Lower lobe of right lung (tissue), 2 donors: ENCODE measurements at regions not wholly inside any gene's neighbourhood (a gene's known extent, or its start where the extent isn't known, plus 50 kb on each side); places are given as distances from the start of the nearest gene placed in this dataset.

Source experiments
- ATAC-seq, 2 donors: fragments of 200-7000 bp; cut with Tn5 transposase; one replicate each; pipeline ENCODE4 v1.9.1; 2020 to 2022; ENCODE audit warnings: mild to moderate bottlenecking in 2 of 2, moderate library complexity in 2 of 2
- DNase-seq: peaks from one replicate; pipeline ENCODE4 v3.0.0-alpha.2; 2020
- H3K27ac ChIP-seq: fragments of 200-600 bp; one replicate; pipeline ENCODE4 v1.8.0; 2022
- H3K27me3 ChIP-seq: fragments of 200-600 bp; one replicate; pipeline ENCODE4 v1.8.0; 2022; ENCODE audit warnings: low read depth
- H3K36me3 ChIP-seq: fragments of 200-600 bp; one replicate; pipeline ENCODE4 v1.8.0; 2022; ENCODE audit warnings: mild to moderate bottlenecking
- H3K4me1 ChIP-seq: fragments of 200-600 bp; one replicate; pipeline ENCODE4 v1.8.0; 2022
- H3K4me3 ChIP-seq: fragments of 200-600 bp; one replicate; pipeline ENCODE4 v1.8.0; 2022; ENCODE audit warnings: mild to moderate bottlenecking
- H3K9me3 ChIP-seq: fragments of 200-600 bp; one replicate; pipeline ENCODE4 v1.8.0; 2022
- CTCF ChIP-seq: fragments of 200-600 bp; IDR thresholded peaks from one replicate; pipeline ENCODE4 v1.8.0; 2022; ENCODE audit warnings: antibody characterized with exemption, mild to moderate bottlenecking
- intact Hi-C: fragments of 100-400 bp; cut with DNase I; formaldehyde crosslinking; loops from one replicate; pipeline ENCODE4 v1.11.0; 2022
- donor health status: DM: no; HTN: yes; CAD: no; lungs with severe emphysema.

DNA sequence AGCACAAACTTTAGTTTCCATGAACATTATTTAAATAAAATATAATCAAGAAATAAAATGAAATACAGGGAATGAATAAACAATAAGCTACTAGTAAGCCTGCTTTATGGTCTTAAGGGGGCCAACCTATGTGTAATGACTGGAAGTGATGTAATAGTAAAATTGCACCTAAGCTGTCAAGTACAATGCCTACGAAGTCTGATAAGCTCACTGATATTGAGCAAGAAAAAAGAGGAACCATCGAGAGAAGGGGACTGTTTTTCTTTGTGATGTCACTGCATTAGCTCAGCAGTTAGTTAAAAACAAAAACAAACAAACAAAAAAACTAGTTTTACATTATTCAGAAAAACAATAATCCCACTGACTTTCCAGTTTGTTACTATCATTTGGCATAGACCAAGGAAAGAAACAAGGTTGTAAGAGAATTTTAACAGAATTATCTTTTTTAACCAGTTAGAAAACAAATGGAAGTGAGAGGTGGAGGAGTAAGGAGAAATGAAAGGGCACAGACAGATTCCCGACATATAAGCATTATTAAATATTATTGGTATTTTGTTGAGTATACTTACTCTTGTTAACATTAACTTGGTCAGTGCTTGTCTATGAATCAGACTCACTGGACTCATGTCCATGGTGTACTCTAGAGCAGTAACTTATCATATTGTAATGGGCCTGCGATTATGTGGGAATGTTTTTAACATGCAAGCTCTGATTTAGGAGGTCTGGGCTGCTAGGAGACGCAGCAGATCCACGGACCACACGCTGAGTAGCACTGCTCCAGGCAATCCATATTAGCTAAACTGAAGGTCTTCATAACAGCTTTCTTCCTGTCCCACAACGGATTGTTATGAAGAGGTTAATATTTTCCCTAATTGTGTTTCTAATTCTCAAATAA is 99.6 kb upstream of the HMGCLL1 start:
- ATAC-seq (no peak), DNase-seq (no peak)
- Histone ChIP-seq H3K36me3 (no peaks in the 10 kb centered on the region), H3K4me3 (no peak overlapping the region), H3K27me3 (no peaks in the 10 kb centered on the region), H3K9me3 (no peaks in the 10 kb centered on the region), H3K4me1 (no peaks in the 10 kb centered on the region), H3K27ac (peak overlapping the region; percentile 26)
- intact Hi-C loops, result no loop called here
- no peak for TF ChIP-seq CTCF

GRCh38 chr6:55676736-55677135 is 97.7 kb upstream of the HMGCLL1 start:
- no peak for ATAC-seq
- intact Hi-C loops, result no loop called here

DNA sequence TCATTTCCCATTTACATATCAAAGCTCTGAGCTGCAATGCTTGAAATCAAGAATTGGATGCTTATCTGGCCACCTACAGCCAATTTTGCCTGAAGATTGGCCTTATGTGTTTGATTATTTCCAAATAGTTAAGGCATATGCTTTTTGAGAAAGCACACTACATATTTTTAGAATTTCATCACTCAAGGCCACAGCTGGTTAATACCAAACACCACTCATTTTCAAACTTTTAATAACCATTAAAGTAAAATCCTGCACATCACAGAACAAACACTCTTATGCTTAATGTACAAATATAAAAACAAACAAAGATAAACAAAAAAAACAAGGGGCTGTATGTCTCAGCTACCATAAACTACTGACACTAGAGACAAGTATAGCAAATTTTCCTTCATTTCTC is 96.9 kb upstream of the HMGCLL1 start:
- H3K9me3 ChIP-seq, result no peaks in the 10 kb centered on the region
- no peaks in the 10 kb centered on the region for H3K27me3 ChIP-seq
- H3K4me1 ChIP-seq, result no peaks in the 10 kb centered on the region
- no peak overlapping the region for H3K4me3 ChIP-seq
- ATAC-seq (no peak), DNase-seq (no peak)
- no peak overlapping the region for H3K27ac ChIP-seq
- H3K36me3 ChIP-seq, result no peaks in the 10 kb centered on the region
- TF ChIP-seq CTCF, result no peak
- intact Hi-C loops, result no loop called here

More at GRCh38 chr6:55676736-55677135, 97.7 kb upstream of the HMGCLL1 start:
- H3K4me1 ChIP-seq, result no peaks in the 10 kb centered on the region
- DNase-seq, result no peak
- H3K27ac ChIP-seq, result no peak overlapping the region
- H3K27me3 ChIP-seq, result no peaks in the 10 kb centered on the region
- H3K4me3 ChIP-seq, result no peak overlapping the region
- TF ChIP-seq CTCF, result no peak
- no peaks in the 10 kb centered on the region for H3K36me3 ChIP-seq
- no peaks in the 10 kb centered on the region for H3K9me3 ChIP-seq

- Histone ChIP-seq H3K4me3 (no peak overlapping the region), H3K4me1 (no peaks in the 10 kb centered on the region), H3K36me3 (no peaks in the 10 kb centered on the region), H3K27me3 (no peaks in the 10 kb centered on the region), H3K27ac (no peak overlapping the region), H3K9me3 (no peaks in the 10 kb centered on the region)
- intact Hi-C loops, result no loop called here
- no peak for ATAC-seq
- no peak for TF ChIP-seq CTCF
- no peak for DNase-seq
These were observed 95.7 kb upstream of the HMGCLL1 start for GRCh38 chr6:55674672-55675071.

GRCh38 chr6:55670850-55671413 is 91.9 kb upstream of the HMGCLL1 start:
- H3K27ac ChIP-seq, result no peak overlapping the region
- ATAC-seq (no peak), DNase-seq (no peak)
- H3K27me3 ChIP-seq, result no peaks in the 10 kb centered on the region
- H3K4me3 ChIP-seq, result no peak overlapping the region
- H3K9me3 ChIP-seq, result no peaks in the 10 kb centered on the region
- no peaks in the 10 kb centered on the region for H3K36me3 ChIP-seq
- intact Hi-C loops, result no loop called here
- H3K4me1 ChIP-seq, result no peaks in the 10 kb centered on the region
- TF ChIP-seq CTCF, result no peak
